ENCODE measurements at regions not wholly inside any gene's neighbourhood (a gene's known extent, or its start where the extent isn't known, plus 50 kb on each side); places are given as distances from the start of the nearest gene placed in this dataset.
"Not testable (repeated sequence)": the region's sequence is repeated elsewhere in the genome, so short reads cannot be mapped to it uniquely, and the experiment has no call there.

DNA sequence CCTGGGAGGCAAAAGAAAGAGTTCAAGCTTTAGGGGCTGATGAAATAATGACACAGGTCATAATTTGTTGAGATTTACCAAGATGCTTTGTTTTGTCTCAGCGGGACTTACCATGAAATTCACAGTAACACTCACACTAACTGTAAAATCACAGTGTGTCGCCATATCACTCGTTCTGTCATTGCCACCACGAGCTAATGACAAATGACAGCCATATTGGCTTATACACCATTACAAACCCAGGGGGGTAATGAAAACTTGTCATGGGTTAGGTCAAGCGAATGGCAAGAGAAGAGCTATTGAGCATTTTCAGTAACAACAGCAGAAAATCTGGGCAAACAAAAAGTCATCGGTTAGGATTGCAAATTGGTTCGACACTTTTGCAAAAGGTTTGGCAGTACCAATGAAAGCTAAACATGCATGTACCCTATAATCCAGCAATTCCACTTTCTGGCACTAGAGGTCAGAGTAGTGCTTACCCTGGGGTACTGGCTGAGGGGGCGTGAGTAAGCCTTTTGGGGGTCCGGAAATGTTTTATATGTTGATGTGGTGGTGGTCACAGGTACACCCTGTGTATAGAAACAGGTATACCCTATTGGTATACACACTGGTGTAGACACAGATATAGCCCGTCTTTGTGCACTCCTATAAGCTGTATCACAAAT is 83.9 kb upstream of the RAI2 start:
- no peak overlapping the region for H2AFZ ChIP-seq (ENCODE audit: low read depth)
- H3K4me2 ChIP-seq: no peak overlapping the region

DNA sequence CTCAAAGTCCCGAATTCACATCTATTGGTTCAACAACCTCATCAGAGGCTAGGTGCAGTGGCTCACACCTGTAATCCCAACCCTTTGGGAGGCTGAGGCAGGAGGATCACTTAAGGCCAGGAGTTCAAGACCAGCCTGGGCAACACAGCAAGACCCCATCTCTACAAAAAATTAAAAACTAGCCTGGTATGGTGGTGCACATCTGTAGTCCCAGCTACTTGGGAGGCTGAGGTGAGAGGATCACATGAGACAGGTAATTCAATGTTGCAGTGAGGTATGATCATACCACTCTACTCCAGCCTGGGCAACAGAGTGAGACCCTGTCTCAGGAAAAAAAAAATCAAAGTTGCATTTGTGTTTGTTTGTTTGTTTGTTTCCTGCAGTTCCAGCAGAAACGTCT is 80.1 kb upstream of the RAI2 start:
- H4K20me1 ChIP-seq (ENCODE audit: insufficient read depth); H3K4me1 ChIP-seq (ENCODE audit: low read depth, poor library complexity, severe bottlenecking); H3K4me2 ChIP-seq; H3K27ac ChIP-seq; H3K36me3 ChIP-seq (ENCODE audit: insufficient read depth); H2AFZ ChIP-seq (ENCODE audit: low read depth); H3K9ac ChIP-seq; H3K79me2 ChIP-seq (ENCODE audit: insufficient read depth, low read depth); H3K27me3 ChIP-seq (ENCODE audit: insufficient read depth, low read depth); H3K4me3 ChIP-seq (IDR thresholded peaks at IDR 0.05; ENCODE audit: insufficient read depth, low read depth, low read length): not testable (repeated sequence)

More for the DNA sequence above, 83.9 kb upstream of the RAI2 start:
- Histone ChIP-seq H3K4me1 (ENCODE audit: low read depth, poor library complexity, severe bottlenecking) (no peaks in the 10 kb centered on the region), H3K36me3 (ENCODE audit: insufficient read depth) (no peaks in the 10 kb centered on the region), H3K9ac (no peak overlapping the region), H3K79me2 (ENCODE audit: insufficient read depth, low read depth) (no peaks in the 10 kb centered on the region), H3K27ac (no peak overlapping the region), H4K20me1 (ENCODE audit: insufficient read depth) (no peaks in the 10 kb centered on the region), H3K27me3 (ENCODE audit: insufficient read depth, low read depth) (no peaks in the 10 kb centered on the region), H3K4me3 (IDR thresholded peaks at IDR 0.05; ENCODE audit: insufficient read depth, low read depth, low read length) (no peak overlapping the region)
- TF ChIP-seq, protein P1, sequence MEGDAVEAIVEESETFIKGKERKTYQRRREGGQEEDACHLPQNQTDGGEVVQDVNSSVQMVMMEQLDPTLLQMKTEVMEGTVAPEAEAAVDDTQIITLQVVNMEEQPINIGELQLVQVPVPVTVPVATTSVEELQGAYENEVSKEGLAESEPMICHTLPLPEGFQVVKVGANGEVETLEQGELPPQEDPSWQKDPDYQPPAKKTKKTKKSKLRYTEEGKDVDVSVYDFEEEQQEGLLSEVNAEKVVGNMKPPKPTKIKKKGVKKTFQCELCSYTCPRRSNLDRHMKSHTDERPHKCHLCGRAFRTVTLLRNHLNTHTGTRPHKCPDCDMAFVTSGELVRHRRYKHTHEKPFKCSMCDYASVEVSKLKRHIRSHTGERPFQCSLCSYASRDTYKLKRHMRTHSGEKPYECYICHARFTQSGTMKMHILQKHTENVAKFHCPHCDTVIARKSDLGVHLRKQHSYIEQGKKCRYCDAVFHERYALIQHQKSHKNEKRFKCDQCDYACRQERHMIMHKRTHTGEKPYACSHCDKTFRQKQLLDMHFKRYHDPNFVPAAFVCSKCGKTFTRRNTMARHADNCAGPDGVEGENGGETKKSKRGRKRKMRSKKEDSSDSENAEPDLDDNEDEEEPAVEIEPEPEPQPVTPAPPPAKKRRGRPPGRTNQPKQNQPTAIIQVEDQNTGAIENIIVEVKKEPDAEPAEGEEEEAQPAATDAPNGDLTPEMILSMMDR (conservative IDR thresholded peaks at IDR 0.05; ENCODE audit: low read depth, low read length): peak; percentile 65

DNA sequence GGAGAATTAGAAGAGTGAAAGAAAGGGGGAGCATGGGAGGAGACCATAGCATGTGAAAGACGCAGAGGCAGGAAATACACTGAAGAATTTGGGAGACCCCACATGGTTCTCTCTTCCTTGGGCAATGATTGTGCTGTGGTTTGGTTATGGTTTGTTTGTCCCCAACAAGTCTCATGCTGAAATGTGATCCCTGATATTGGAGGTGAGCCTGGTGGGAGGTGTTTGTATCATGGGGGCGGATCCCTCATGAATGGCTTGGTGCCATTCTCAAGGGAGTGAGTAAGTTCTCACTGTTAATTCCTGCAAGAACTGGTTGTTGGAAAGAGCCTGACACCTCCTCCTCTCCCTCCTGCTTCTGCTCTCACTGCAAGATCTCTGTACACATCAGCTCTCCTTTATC is 78.6 kb upstream of the RAI2 start:
- no peaks in the 10 kb centered on the region for H3K27me3 ChIP-seq (ENCODE audit: insufficient read depth, low read depth)
- no peak overlapping the region for H3K27ac ChIP-seq

DNA sequence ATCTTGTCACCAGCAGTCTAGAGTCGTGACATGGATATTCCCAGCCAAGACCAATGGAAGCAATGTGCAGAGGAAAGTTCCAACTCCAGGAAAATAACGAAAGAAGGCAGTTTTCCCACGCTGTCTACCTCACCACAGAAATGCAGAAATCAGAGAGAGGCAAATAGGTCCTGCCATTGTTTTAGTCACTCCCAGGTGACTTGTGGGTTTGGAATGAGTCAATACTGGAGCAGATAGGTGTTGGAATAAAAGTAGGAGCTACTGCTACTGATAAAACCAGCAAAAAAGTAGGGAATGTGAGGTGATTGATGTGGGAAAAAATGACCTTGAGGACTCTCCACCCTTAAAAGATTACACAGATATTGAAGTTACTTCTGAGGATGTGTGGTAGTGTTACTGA is 72.8 kb upstream of the RAI2 start:
- H3K4me2 ChIP-seq: no peak overlapping the region
- no peaks in the 10 kb centered on the region for H3K27me3 ChIP-seq (ENCODE audit: insufficient read depth, low read depth)
- H3K9ac ChIP-seq: no peak overlapping the region
- H3K27ac ChIP-seq: no peak overlapping the region
- TF ChIP-seq, protein P1 (conservative IDR thresholded peaks at IDR 0.05; ENCODE audit: low read depth, low read length): no peak
- H3K4me3 ChIP-seq (IDR thresholded peaks at IDR 0.05; ENCODE audit: insufficient read depth, low read depth, low read length): no peak overlapping the region
- H3K4me1 ChIP-seq (ENCODE audit: low read depth, poor library complexity, severe bottlenecking): no peaks in the 10 kb centered on the region
- H3K36me3 ChIP-seq (ENCODE audit: insufficient read depth): no peaks in the 10 kb centered on the region
- H2AFZ ChIP-seq (ENCODE audit: low read depth): no peak overlapping the region
- H3K79me2 ChIP-seq (ENCODE audit: insufficient read depth, low read depth): no peaks in the 10 kb centered on the region
- H4K20me1 ChIP-seq (ENCODE audit: insufficient read depth): no peaks in the 10 kb centered on the region

More for the DNA sequence above, 78.6 kb upstream of the RAI2 start:
- H3K4me2 ChIP-seq: no peak overlapping the region
- no peaks in the 10 kb centered on the region for H3K36me3 ChIP-seq (ENCODE audit: insufficient read depth)
- H2AFZ ChIP-seq (ENCODE audit: low read depth): no peak overlapping the region
- no peak overlapping the region for H3K4me3 ChIP-seq (IDR thresholded peaks at IDR 0.05; ENCODE audit: insufficient read depth, low read depth, low read length)
- no peaks in the 10 kb centered on the region for H4K20me1 ChIP-seq (ENCODE audit: insufficient read depth)
- no peaks in the 10 kb centered on the region for H3K4me1 ChIP-seq (ENCODE audit: low read depth, poor library complexity, severe bottlenecking)
- no peaks in the 10 kb centered on the region for H3K79me2 ChIP-seq (ENCODE audit: insufficient read depth, low read depth)
- no peak overlapping the region for H3K9ac ChIP-seq
- TF ChIP-seq, protein P1 (conservative IDR thresholded peaks at IDR 0.05; ENCODE audit: low read depth, low read length): no peak

DNA sequence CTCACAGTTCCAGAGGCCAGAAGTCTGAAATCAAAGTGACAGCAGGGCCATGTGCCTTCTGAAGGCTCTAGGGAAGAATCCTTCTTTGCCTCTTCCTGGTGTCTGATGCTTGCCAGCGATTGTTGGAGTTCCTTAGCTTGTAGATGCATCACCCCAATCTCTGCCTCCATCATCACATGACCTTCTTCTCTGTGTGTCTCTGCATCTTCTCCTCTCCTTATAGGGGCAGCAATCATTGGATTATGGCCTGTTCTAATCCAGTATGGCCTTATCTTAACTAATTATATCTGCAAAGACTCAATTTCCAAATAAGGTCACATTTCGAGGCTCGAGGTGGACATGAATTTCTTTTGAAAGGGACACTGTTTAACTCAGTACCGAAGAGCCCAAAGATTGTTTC is 71.7 kb upstream of the RAI2 start:
- no peaks in the 10 kb centered on the region for H3K4me1 ChIP-seq (ENCODE audit: low read depth, poor library complexity, severe bottlenecking)
- no peak overlapping the region for H3K27ac ChIP-seq
- no peak overlapping the region for H2AFZ ChIP-seq (ENCODE audit: low read depth)
- no peaks in the 10 kb centered on the region for H4K20me1 ChIP-seq (ENCODE audit: insufficient read depth)
- TF ChIP-seq, protein P1 (conservative IDR thresholded peaks at IDR 0.05; ENCODE audit: low read depth, low read length): no peak
- no peak overlapping the region for H3K4me3 ChIP-seq (IDR thresholded peaks at IDR 0.05; ENCODE audit: insufficient read depth, low read depth, low read length)
- no peaks in the 10 kb centered on the region for H3K79me2 ChIP-seq (ENCODE audit: insufficient read depth, low read depth)
- H3K9ac ChIP-seq: no peak overlapping the region
- H3K36me3 ChIP-seq (ENCODE audit: insufficient read depth): no peaks in the 10 kb centered on the region
- H3K4me2 ChIP-seq: no peak overlapping the region
- no peaks in the 10 kb centered on the region for H3K27me3 ChIP-seq (ENCODE audit: insufficient read depth, low read depth)
